Panc1 (cell line): ENCODE measurements at regions not wholly inside any gene's neighbourhood (a gene's known extent, or its start where the extent isn't known, plus 50 kb on each side); places are given as distances from the start of the nearest gene placed in this dataset.

Source experiments
- ATAC-seq: fragments of 200-7000 bp; cut with Tn5 transposase; 2 replicates; pipeline ENCODE4 v1.9.1; 2020; ENCODE audit warnings: mild to moderate bottlenecking, moderate library complexity
- BruUV-seq: library from RNA; stranded (reverse); fragments of 400-500 nt; replicated peaks from 2 replicates; lab custom pipeline; 2021; lab: Mats Ljungman, UMichigan
- CTCF ChIA-PET: fragments of 300-600 bp; sonication (Branson Sonifier 250); formaldehyde crosslinking; loops from one replicate; lab custom pipeline; 2022; ENCODE audit warnings: antibody characterized with exemption; lab: Charles Lee
- POLR2A ChIA-PET: fragments of 300-600 bp; sonication (Branson Sonifier 250); formaldehyde crosslinking; loops from one replicate; lab custom pipeline; 2022; ENCODE audit warnings: antibody characterized with exemption; lab: Charles Lee
- DNase-seq: peaks from one replicate; pipeline ENCODE4 v3.0.0-alpha.2; 2010; ENCODE audit warnings: low read depth, low spot score
- H3K27ac ChIP-seq: 2 replicates; pipeline ENCODE4 v1.5.1; 2011; ENCODE audit warnings: mild to moderate bottlenecking, low read length, inconsistent platforms
- H3K27me3 ChIP-seq: fragments of 200-500 bp; sonication (Bioruptor generic); 2 replicates; pipeline ENCODE4 v1.6.0; 2014; ENCODE audit warnings: low read length, inconsistent platforms; ENCODE audit not compliant: control insufficient read depth, insufficient read depth
- H3K36me3 ChIP-seq: fragments of 200-500 bp; sonication (Bioruptor generic); 2 replicates; pipeline ENCODE4 v1.5.1; 2014; ENCODE audit warnings: inconsistent platforms, mild to moderate bottlenecking, low read length, moderate library complexity; ENCODE audit not compliant: control insufficient read depth, insufficient read depth
- H3K4me1 ChIP-seq: 2 replicates; pipeline ENCODE4 v1.5.1; 2011; ENCODE audit warnings: inconsistent platforms, mild to moderate bottlenecking, low read length, moderate library complexity; ENCODE audit not compliant: control insufficient read depth, insufficient read depth
- H3K4me3 ChIP-seq, 2 experiments: 2 replicates each; pipeline ENCODE4 v1.5.1; 2011 to 2012; ENCODE audit warnings: low read depth in 2 of 2, low read length in 2 of 2, mild to moderate bottlenecking in 2 of 2, inconsistent platforms in 1 of 2, moderate library complexity in 1 of 2
- H3K9me3 ChIP-seq: fragments of 200-500 bp; sonication (Bioruptor generic); 2 replicates; pipeline ENCODE4 v1.5.1; 2014; ENCODE audit warnings: low read depth, mild to moderate bottlenecking, inconsistent platforms, low read length, moderate library complexity; ENCODE audit not compliant: control insufficient read depth, insufficient read depth
- POLR2AphosphoS5 ChIP-seq: IDR thresholded peaks from 2 replicates; pipeline ENCODE4 v1.6.1; 2012; ENCODE audit warnings: mild to moderate bottlenecking, low read depth, low read length, moderate library complexity
- SIN3A ChIP-seq: IDR thresholded peaks from 2 replicates; pipeline ENCODE4 v1.6.1; 2012; ENCODE audit warnings: low read depth, mild to moderate bottlenecking, low read length, moderate library complexity, borderline replicate concordance; ENCODE audit not compliant: insufficient read depth
- TCF7L2 ChIP-seq: IDR thresholded peaks from 2 replicates; pipeline ENCODE4 v1.6.1; 2011; ENCODE audit warnings: mild to moderate bottlenecking, low read depth, low read length, inconsistent platforms
- in situ Hi-C: cut with HindIII; loops from 2 replicates; pipeline ENCODE4 v1.10.0; 2016; ENCODE audit warnings: low sequenced_read_pairs, low pct_unique_long_range_greater_than_20kb
- intact Hi-C: fragments of 100-400 bp; cut with micrococcal nuclease; formaldehyde crosslinking; loops from one replicate; pipeline ENCODE4 v1.10.0; 2022; ENCODE audit not compliant: unreplicated experiment
- TF ChIP-seq, protein P1 (sequence below): fragments of 450-650 bp; IDR thresholded peaks from 2 replicates; pipeline ENCODE4 v1.5.1; 2017; ENCODE audit warnings: mild to moderate bottlenecking
- TF ChIP-seq, protein P2 (sequence below), 2 experiments: IDR thresholded peaks; 2 replicates each; pipeline ENCODE4 v1.6.1; 2011 to 2012; ENCODE audit warnings: low read depth in 2 of 2, control low read depth in 1 of 2, low read length in 1 of 2, mild to moderate bottlenecking in 1 of 2, moderate library complexity in 1 of 2; ENCODE audit not compliant: insufficient read depth in 1 of 2

DNA sequence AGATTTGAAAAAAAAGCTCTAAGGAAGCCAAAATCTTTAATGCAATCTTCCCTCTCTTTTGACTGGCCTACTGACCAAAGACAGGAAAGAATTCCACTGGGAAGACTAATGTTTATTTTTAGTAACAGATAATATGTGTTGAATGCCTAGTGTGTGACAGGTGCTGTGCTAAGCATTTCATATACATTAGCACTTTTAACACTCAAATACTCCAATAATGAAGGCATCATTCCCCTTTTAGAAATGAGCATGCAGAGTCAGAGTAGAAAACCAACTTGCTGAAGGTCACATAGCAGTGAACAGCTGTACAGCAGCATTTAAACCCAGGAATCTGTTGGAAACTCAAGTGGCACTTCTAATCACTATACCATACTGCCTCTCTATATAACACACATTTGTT, 170.6 kb downstream of the MINAR1 start:
- no TSS peak for BruUV-seq
- Histone ChIP-seq H3K27ac (no peak overlapping the region), H3K4me1 (no peaks in the 10 kb centered on the region), H3K27me3 (peaks cover 23% of the 10 kb centered on the region), H3K4me3 (no peak overlapping the region), H3K36me3 (no peaks in the 10 kb centered on the region), H3K9me3 (no peaks in the 10 kb centered on the region)
- in situ Hi-C loops (no loop called here), intact Hi-C loops (no loop called here)
- no peak for TF ChIP-seq SIN3A
- no peak for TF ChIP-seq TCF7L2
- TF ChIP-seq POLR2AphosphoS5: no peak
- TF ChIP-seq, protein P1, sequence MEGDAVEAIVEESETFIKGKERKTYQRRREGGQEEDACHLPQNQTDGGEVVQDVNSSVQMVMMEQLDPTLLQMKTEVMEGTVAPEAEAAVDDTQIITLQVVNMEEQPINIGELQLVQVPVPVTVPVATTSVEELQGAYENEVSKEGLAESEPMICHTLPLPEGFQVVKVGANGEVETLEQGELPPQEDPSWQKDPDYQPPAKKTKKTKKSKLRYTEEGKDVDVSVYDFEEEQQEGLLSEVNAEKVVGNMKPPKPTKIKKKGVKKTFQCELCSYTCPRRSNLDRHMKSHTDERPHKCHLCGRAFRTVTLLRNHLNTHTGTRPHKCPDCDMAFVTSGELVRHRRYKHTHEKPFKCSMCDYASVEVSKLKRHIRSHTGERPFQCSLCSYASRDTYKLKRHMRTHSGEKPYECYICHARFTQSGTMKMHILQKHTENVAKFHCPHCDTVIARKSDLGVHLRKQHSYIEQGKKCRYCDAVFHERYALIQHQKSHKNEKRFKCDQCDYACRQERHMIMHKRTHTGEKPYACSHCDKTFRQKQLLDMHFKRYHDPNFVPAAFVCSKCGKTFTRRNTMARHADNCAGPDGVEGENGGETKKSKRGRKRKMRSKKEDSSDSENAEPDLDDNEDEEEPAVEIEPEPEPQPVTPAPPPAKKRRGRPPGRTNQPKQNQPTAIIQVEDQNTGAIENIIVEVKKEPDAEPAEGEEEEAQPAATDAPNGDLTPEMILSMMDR: no peak
- TF ChIP-seq, protein P2, sequence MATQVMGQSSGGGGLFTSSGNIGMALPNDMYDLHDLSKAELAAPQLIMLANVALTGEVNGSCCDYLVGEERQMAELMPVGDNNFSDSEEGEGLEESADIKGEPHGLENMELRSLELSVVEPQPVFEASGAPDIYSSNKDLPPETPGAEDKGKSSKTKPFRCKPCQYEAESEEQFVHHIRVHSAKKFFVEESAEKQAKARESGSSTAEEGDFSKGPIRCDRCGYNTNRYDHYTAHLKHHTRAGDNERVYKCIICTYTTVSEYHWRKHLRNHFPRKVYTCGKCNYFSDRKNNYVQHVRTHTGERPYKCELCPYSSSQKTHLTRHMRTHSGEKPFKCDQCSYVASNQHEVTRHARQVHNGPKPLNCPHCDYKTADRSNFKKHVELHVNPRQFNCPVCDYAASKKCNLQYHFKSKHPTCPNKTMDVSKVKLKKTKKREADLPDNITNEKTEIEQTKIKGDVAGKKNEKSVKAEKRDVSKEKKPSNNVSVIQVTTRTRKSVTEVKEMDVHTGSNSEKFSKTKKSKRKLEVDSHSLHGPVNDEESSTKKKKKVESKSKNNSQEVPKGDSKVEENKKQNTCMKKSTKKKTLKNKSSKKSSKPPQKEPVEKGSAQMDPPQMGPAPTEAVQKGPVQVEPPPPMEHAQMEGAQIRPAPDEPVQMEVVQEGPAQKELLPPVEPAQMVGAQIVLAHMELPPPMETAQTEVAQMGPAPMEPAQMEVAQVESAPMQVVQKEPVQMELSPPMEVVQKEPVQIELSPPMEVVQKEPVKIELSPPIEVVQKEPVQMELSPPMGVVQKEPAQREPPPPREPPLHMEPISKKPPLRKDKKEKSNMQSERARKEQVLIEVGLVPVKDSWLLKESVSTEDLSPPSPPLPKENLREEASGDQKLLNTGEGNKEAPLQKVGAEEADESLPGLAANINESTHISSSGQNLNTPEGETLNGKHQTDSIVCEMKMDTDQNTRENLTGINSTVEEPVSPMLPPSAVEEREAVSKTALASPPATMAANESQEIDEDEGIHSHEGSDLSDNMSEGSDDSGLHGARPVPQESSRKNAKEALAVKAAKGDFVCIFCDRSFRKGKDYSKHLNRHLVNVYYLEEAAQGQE (IDR thresholded peaks at IDR 0.05; ENCODE audit: insufficient read depth in 1 of 2, low read depth in 2 of 2, low read length in 1 of 2): no peak
- CTCF ChIA-PET: no interaction called here
- no peak for ATAC-seq
- no peak for DNase-seq
- POLR2A ChIA-PET: no interaction called here

DNA sequence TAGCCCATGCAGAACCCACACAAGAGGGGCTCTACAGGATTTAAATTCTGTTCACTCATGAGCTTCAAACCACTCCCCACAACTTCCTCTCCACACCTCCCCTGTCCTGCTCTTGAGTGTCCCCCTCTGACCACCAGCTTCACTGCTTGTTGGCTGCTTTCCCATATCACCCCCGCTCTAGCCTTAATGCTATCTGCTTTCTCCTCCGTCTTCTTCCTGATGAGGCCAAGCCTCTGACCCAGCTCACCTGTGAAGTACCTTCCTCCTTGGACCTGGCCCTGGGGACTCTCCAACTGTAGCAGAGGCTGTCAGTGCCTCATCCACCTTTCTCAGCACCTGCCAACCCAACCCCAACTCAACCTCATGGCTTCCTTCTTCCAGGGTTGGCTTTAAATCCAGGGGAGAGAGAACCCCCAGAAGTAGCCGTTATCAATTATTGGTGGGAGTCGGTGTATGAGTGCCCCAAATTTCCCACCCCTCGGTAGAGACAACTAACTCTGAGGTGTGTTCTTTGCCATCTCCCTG, 174.8 kb downstream of the MINAR1 start:
- no peak for DNase-seq
- in situ Hi-C loops: no loop called here
- ATAC-seq: no peak
- Histone ChIP-seq H3K27ac (no peak overlapping the region), H3K27me3 (peaks cover 26% of the 10 kb centered on the region), H3K9me3 (no peaks in the 10 kb centered on the region), H3K4me3 (no peak overlapping the region), H3K36me3 (no peaks in the 10 kb centered on the region), H3K4me1 (no peaks in the 10 kb centered on the region)
- no TSS peak for BruUV-seq
- intact Hi-C loops: no loop called here
- TF ChIP-seq, protein P1: no peak
- TF ChIP-seq SIN3A (no peak), TCF7L2 (no peak), POLR2AphosphoS5 (no peak)
- TF ChIP-seq, protein P2 (IDR thresholded peaks at IDR 0.05; ENCODE audit: insufficient read depth in 1 of 2, low read depth in 2 of 2, low read length in 1 of 2): no peak
- ChIA-PET CTCF (interaction anchor here (1.1 kb wide), 1 partner anchor 10 kb away, joined by 4 read pairs; no protein-coding TSS in a partner anchor), POLR2A (no interaction called here)
